ENCODE measurements at regions not wholly inside any gene's neighbourhood (a gene's known extent, or its start where the extent isn't known, plus 50 kb on each side); places are given as distances from the start of the nearest gene placed in this dataset.

DNA sequence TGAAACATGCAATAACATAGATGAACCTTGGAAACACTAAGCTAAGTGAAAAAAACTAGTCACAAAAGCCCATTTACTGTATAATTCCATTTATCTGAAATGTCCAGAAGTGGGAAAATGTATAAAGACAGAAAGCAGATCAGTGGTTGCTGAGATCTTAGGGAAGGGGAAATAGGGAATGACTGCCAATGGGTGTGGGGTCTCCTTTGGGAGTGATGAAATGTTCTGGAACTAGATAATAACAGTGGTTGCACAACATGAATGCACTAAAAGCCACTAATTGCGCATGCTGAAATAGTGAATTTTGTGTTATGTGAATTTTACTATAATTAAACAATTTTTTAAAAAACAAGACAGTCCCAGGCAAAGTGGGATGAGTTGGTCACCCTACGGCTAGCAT lies 472.8 kb downstream of the CCDC171 start:
- DNase-seq (ENCODE audit: extremely low read depth, low read depth, low spot score): no peak

DNA sequence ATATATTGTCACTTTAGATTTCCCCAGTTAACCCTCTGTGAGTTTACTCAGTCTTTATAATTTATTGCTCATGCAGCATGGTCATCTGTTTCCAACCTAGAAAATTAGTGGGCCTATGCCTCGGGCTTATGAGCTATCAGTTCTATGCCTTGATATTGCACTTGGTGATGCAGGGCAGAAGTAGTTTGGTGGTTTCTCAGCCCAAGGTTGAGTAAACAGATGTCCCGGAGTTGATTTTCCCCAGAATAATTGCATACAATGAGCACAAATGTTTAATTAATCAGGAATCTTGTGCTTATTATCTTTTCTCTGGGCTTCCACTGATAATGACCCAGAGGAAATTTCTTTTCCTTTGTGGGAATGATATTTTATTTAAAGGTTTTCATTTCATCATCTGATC lies 474.0 kb downstream of the CCDC171 start:
- no peak for DNase-seq (ENCODE audit: extremely low read depth, low read depth, low spot score)

DNA sequence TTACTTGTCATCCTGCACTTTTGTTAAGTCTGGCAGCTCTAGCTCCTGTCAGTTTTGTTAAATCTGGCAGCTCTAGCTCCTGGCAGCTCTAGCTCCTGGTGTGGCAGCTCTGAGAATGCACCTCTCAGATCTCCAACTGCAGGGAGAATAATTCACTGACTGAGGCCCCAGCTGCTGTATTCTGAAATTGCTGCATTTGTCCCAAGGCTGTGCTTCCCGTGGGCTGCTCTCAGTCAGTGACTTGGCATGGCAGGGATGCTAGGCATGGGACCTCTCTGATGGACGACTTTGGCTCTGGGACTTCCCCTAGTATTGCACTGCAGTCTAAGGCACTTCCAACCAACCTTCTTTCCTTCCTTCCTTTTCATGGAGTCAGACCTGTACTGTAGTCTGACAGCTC lies 475.7 kb downstream of the CCDC171 start:
- DNase-seq (ENCODE audit: extremely low read depth, low read depth, low spot score): no peak

DNA sequence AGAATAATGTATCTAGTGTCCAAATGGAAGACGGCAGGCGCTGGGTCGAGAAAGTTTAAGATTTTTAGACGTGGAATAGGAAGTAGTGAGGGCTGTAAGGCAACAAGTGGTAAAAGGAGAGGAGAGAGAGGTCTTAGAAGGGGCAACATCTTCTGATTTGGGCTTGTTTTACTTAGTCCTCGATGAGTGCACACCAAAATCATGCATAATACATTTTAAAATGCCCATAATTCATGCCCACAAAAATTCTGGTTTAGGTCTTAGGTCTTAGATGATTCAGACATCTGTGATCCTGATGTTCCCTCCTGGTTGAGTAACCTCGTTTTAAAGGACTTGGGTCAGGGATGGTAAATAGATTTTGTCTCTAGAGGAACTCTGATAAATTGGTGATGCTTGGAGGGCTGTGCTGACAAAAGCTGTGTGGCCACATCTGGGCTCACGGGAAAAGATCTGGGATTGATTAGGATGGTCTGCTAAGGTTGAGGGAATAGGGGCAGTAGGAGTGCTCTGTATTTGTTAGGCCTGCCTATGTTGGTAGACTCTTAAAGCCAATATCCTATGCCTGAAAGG lies 476.3 kb downstream of the CCDC171 start:
- DNase-seq (ENCODE audit: extremely low read depth, low read depth, low spot score): no peak

DNA sequence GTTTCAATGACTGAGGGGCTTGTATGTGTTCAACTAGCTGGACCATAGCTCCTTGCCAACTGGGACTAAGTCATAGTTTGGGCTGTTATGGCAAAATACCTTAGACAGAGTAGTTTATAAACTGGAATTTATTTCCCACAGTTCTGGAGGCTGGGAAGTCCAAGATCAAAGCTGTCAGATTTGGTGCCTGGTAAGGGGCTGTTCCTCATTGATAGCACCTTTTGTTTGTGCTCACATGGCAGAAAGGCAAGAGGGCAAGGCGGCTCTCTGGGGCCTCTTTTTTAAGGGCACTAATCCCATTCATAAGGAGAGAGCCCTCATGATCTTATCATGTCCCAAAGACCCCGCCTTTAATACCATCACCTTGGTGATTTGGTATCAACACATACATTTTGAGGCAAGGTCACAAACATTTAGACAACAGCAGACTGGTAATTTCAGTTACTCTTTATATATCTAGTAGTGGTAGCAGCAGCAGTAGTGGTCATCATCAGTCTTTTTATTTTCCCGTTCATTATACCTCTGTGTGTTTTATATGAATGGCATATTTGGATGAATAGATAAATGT lies 477.0 kb downstream of the CCDC171 start:
- DNase-seq (ENCODE audit: extremely low read depth, low read depth, low spot score): no peak

DNA sequence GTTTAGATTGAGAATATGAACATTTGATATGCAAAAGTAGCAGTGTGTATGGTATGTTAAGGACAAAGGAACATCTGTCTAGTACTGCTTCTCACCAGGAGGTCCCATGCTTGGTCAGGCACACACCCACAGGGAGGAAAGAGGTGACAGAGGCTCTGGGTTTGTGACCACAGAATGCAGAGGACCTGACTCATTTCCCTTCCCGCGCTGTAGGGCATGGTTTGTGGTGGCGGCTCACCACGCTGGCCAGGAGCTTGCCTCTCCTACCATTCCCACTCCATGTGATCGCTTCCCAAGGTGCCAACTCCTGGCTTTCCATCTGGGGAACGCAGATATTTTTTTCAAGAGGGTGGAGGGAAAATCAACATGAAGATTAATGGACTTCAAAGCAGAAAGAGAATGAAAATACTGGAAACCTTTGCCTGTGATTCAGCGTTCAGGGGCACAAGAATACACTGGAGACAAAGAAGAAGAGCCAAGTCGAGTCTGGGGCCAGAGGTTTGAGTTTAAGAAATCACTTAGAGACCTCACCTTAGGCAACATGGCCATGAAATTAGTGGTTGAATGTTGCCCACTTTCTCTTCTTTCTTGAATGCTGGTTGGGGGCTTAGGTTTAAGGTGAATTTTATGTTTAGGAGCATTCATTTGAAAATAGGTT lies 477.8 kb downstream of the CCDC171 start:
- DNase-seq (ENCODE audit: extremely low read depth, low read depth, low spot score): no peak

DNA sequence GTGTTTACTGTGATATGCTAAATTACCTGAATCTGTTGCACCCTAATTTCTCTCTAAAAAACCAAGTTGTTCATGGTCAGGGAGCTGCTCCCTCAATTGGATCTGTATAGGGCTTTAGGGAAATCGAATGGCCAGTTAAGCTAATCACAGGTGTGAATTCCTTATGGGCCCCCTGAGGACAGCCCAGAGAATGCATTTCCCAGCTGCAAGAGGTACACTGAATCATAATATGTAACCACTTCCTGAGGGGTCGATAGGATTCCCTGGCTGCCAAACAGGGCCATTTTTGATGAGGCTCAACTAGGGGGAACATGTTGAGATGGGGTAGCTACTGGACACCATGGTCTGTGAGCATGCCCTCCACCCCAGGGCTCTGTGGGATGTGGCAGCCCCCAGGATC lies 478.6 kb downstream of the CCDC171 start:
- no peak for DNase-seq (ENCODE audit: extremely low read depth, low read depth, low spot score)

DNA sequence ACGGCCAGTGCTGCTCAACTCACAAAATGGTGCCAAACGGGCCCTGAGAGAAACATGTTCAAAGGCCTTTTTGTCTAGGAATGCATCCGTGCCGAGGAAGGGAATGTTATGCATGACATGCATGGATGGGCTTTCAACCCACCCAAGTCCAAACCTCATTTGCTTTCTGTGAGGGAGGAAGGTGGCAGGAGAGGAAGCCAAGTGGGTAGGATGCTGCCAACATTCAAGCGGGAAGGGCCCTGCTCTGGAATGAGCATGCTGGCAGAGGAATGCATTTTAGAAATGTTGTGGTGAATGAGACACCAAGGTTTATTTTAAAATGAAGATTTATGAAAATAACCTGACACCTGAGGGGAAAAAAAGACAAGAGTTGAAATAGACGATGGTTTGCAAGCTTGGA lies 479.1 kb downstream of the CCDC171 start:
- DNase-seq (ENCODE audit: extremely low read depth, low read depth, low spot score): no peak

DNA sequence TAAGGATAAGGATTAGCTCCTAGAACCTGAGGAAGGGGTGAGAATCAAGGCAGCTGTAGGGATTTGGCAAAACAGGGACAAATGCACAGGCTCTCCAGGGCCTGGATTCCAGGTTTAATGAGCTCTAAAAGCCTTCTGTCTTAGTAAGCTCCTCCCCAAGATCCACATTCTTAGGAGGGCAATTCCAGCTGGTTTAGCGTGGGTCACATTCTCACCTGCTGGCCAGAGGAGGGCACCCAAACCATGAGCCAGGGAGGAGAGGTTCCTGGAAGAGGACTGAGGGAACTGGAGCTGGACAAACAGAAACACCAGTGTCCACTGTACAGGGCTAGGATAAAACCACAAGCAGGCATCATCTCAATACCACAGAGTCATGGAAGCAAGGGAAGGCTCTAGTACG lies 480.0 kb downstream of the CCDC171 start:
- no peak for DNase-seq (ENCODE audit: extremely low read depth, low read depth, low spot score)

DNA sequence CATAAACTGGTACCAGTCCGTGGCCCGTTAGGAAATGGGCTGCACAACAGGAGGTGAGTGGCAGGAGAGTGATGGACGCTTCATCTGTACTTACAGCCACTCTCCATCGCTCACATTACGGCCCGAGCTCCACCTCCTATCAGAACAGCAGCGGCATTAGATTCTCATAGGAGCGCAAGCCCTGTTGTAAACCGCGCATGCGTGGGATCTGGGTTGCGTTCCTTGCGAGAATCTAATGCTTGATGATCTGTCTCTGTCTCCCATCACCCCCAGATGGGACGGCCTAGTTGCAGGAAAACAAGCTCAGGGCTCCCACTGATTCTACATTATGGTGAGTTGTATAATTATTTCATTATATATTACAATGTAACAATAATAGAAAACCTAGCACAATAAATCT lies 480.4 kb downstream of the CCDC171 start:
- no peak for DNase-seq (ENCODE audit: extremely low read depth, low read depth, low spot score)

DNA sequence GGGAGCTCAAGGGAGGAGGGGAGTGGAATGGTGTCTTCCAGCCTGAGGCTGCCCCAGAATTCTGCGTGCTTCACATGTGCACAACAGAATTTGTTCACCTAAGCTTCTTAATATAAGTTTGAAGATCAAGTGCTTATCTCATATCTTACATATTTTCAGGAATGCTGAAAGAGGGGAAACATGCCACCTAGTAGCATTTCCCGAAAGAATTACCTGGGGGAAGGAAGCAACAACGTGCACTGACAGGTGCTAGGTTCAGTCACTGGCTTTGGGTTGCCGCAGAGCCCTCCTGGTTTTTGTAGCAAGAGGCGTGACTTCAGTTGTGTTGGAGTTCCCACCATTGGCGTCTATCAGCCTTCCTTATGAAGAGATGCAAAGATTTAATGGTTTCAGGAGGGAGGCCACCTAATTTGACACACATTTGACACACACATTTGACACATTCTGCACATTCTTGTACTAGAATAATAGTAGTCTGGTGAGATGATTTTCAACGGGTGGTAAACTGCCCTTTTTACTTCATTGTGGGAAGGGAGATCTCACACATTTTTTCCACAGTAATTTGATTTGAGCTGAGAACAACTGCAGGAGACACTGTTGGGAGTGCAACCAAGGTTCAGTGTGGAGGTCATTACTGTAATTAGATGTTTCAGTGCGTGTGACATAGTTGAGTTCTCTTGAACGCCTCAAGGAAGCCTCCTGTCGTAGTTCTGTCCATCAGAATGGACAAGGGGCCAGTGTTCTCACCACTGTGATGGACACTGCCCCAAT lies 481.3 kb downstream of the CCDC171 start:
- no peak for DNase-seq (ENCODE audit: extremely low read depth, low read depth, low spot score)

DNA sequence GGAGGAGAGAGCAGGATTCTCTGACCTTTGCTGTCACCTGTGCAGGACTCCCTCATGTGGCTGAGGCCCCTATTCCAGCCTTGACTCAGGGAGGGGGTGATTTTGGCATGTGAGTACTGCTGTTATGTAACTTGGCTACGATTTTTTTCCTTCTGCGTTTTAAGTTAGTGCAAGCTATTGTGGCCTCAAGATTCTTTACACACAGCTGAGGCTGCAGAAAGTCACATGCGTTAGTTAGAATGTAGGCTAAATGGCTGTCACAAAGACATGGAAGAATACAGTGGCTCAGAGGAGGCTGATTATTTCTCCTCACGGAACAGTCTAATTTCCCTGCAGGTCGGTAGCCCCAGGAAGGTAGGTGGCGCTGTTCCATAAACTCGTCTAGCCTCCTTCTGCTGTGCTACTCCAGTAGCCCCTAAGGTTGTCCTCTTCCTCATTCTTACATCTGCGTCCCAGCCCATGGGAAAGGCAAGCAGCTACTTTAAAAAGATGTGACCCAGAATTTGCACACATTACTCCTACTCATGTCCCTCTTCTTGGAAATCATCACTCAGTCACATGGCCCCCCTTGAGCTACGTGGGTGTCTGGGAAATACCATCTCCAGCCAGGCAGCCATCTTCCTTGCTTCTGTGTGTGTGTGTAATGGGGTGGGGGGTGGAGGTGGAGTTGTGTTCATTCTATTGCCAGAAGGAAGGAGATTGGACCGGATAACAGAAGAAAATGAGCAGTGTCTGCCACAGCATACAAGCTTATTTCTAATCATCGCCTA lies 486.6 kb downstream of the CCDC171 start:
- no peak for DNase-seq (ENCODE audit: extremely low read depth, low read depth, low spot score)

DNA sequence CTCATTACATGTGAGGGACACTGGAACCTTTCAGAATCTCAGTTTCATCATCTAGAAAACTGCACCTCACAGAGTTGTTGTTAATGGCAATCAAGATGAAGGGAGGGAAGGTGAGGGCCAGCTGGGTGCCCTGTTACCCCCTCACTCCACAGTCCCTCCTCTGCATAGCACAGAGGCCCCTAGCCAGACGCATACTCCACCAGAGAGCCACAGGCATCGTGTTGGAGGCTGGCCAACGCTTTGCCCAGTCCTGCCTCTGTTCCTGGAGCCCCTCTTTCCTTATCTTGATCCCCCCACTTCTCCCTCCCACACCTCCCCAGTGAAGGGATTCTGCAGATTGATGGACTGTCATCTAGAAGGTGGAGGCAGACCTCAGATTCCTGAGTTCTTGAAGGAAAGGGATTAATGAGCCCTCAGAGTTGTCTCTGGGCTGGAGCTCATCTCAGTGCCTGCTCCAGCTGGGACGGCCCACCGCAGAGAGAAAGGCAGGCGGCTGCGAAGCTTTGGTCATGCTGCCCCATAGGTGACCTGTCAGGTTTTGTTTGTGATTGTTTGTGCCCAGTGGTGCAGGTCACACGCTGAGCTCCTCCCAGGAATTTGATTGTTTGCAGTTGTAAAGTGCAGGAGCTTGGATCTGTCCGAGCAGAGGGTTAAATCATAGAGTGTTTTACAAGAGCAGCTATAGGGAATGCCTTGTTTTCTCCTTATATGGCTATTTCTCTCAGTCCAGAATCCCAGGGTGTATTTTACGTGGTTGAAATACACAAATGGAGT lies 487.3 kb downstream of the CCDC171 start:
- no peak for DNase-seq (ENCODE audit: extremely low read depth, low read depth, low spot score)

DNA sequence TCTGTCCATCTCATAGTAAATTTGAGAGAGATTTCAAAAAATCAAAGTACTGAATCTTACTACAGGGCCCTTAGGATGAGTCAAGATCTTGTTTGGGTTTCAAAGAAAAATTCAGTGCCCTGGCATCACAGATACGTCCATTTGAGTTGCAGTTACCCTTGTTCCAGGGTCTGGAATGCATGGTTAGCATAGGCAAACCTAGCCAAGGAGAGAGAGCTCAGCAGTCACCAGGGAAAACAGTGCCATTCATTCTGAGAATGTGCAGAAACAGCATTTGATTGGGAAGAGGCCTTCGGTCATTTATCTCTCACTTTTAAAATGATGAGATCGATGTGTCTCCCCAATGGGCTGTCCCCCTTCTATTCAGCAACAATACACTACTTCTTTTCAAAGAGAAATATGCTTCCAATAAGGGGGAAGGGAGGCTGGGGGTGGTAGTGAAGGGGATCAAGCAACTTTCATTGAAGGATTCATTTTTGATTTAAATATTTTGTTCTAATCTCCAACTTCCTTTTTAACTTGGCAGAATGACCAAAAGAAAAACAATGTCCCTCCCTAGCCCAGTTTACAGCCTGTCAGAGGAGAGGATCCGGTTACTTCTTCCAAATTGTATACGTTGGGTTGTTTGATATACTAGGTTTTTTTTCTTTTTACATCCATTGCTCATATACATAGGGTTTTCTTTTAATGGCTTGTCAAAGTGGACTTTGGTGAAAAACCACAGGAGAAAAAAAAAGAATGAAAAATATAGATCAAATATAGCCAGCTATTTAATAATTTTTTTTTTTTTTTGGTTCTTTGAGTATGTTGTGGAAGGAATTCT lies 491.1 kb downstream of the CCDC171 start:
- no peak for DNase-seq (ENCODE audit: extremely low read depth, low read depth, low spot score)

DNA sequence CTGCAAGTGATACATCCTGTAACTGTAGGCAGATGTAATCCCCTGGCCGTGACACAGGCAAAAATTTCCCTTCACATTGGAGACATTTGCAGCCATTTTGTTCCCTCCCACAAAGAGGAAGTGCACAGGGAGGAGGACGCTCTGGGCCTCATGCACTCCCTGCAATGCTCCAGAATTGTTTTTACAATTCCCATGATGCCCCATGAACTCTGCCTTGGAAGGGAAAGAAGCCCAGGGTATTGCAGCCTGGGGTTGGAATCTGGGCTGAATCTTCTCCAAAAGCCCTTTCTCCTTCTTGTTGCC lies 491.7 kb downstream of the CCDC171 start:
- no peak for DNase-seq (ENCODE audit: extremely low read depth, low read depth, low spot score)

DNA sequence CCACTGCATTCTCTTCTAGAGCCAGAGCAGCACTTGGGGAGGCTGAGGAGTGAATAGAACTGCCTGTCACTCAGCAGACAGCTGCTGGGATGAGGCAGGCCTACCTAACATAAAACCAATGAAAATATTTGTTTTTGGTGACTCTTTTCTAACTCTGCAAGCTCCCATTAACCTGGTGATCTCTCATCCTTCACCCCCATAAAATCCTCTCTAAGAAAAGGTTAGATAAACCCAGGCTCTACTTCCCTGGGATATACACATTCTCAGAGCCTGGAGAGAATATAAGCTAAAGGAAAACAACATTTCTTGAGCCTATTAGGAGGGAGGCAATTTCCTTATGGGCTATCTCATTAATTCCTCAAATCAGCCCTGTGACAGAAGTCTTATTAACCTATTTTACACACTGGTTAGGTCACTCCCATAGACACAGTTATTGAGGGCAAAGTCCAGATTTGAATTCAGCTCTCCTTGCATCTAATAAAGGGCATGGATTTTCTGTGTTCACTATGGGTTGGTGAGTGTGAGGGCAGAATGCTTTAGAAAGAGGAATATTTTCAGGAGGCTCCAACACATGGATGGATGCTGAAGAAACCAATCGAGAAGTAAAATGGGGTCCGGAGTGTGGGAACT lies 492.9 kb downstream of the CCDC171 start:
- DNase-seq (ENCODE audit: extremely low read depth, low read depth, low spot score): no peak

DNA sequence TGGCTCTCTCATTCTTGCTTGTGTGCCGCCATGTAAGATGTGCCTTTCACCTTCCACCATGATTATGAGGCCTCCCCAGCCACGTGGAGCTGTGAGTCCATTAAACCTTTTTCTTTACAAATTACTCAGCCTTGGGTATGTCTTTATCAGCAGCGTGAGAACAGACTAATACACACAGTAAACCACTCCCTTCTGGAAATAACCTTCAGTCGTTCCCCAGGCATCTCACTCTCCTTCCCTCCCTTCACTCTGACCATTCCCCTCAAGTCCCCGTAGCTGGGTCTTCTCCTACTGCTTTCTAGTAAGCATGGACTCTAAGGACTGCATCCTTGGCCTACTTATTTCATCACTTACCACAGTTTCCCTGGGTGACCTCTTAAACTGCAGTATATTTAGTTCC lies 493.9 kb downstream of the CCDC171 start:
- DNase-seq (ENCODE audit: extremely low read depth, low read depth, low spot score): no peak

DNA sequence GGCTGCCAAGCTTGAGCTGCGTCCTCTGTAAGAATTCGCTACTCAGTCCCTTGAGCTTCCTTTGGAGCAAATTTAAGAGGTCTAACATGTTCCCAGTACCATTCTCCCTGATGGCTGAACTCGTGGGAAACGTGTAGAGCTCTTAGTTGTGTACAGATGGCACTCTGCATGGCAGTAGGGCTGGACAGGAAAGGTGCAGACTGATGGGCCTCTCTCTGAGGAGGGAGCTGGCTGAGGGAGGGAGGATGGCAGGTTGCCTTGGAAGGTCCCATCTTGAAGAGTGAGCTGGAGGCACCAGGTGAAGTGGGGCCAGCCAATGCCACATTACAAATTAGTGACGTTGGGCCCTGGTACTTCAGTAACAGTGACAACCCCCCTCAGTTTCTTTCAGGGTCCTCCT lies 495.3 kb downstream of the CCDC171 start:
- no peak for DNase-seq (ENCODE audit: extremely low read depth, low read depth, low spot score)

DNA sequence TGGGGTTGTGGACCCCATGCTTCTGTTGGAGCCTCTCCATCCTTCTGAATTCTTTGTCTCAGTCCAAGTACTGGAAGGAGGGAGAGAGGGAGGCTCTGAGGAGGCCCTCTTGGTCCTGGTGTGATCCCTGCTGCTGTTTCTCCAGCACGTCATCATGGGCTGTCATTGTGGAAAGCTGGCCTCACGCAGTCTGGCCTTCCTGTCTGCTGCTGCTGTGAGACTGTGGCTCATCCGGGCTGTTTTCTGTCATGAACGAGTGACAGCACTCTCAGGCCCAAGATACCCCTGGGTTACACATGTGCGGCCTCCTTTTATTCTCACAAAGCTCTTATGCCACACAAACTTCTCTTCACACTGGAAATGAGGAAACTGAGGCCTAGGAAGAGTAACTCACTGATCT lies 499.3 kb downstream of the CCDC171 start:
- no peak for DNase-seq (ENCODE audit: extremely low read depth, low read depth, low spot score)

Data from glomerular endothelial cell (primary cell).